ENCODE measurements at regions not wholly inside any gene's neighbourhood (a gene's known extent, or its start where the extent isn't known, plus 50 kb on each side); places are given as distances from the start of the nearest gene placed in this dataset.
A peak's percentile ranks its signal among the peaks of the same experiment; 100 is the strongest.

DNA sequence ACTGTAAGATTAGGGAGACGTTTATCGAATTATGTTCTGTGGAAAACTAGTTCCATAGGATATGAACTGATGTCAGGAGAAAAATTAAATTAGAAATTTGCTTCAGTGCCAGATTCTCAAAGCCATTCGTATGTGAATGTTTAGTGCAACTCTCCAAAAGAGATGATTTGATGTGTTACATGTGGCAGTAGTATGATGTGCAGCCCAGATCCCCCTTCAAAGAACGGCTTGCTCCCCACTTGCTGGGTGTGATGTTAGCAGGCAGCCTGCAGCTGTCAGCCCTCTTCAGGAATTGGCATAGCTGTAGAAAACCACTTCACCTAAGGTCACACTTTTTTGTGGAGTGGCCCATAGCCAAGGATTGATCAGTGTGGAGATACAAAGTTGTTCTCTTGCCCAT, 127.0 kb upstream of the CCDC54 start:
- H3K27ac ChIP-seq (ENCODE audit: insufficient read depth in 1 of 2, low read depth in 1 of 2, low read length in 2 of 2, poor library complexity in 1 of 2, severe bottlenecking in 2 of 2): no peak overlapping the region
- no peaks in the 10 kb centered on the region for H3K4me1 ChIP-seq (ENCODE audit: control extremely low read depth in 1 of 4, control insufficient read depth in 4 of 4, insufficient read depth in 4 of 4, low read length in 3 of 4)
- no peaks in the 10 kb centered on the region for H3K9me3 ChIP-seq (ENCODE audit: control extremely low read depth in 1 of 5, control insufficient read depth in 4 of 5, insufficient read depth in 2 of 5, low read depth in 1 of 5, low read length in 4 of 5)
- ChIA-PET POLR2A (interaction anchor here (0.5 kb wide), 1 partner anchor 14 kb away, joined by 4 read pairs; no protein-coding TSS in a partner anchor), CTCF (interaction anchor here (1.0 to 2.5 kb wide), 2 partner anchors 14 to 21 kb away, joined by 3 to 10 read pairs; no protein-coding TSS in a partner anchor)
- H3K36me3 ChIP-seq (ENCODE audit: control insufficient read depth in 4 of 4, insufficient read depth in 4 of 4, low read length in 3 of 4): peaks cover 0 to 22% (median 10%) of the 10 kb centered on the region in 4 experiments
- H3K4me3 ChIP-seq (ENCODE audit: control insufficient read depth in 1 of 7, extremely low read depth in 1 of 7, insufficient read depth in 4 of 7, low read depth in 2 of 7, low read length in 6 of 7): no peak overlapping the region
- H3K27me3 ChIP-seq (replicated peaks in 2 of 5; ENCODE audit: control insufficient read depth in 4 of 5, insufficient read depth in 5 of 5, low read length in 4 of 5): no peaks in the 10 kb centered on the region
- no peak for DNase-seq
- 94% methylated on average over 4 of the region's 4 CpGs for WGBS (ENCODE audit: insufficient coverage)

DNA sequence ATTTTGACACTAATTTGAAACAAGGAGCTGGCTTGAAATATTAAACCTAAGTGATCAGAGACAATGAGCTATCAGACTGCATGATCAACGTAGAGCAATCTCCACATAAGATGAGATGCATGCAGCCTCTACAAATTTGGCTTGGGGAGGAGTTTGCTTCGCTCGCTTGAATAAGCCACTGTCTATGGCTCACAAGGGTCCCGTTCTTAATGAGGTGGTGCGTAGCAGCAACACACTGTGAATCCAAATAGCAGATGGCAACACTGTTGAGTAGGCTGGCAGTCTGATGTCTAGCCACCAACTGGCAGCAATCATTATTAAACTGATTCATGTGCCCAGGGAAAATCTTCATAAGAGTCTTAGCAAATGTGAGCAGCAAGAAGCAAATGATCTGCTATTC, 125.4 kb upstream of the CCDC54 start:
- Histone ChIP-seq H3K4me3 (ENCODE audit: control insufficient read depth in 1 of 7, extremely low read depth in 1 of 7, insufficient read depth in 4 of 7, low read depth in 2 of 7, low read length in 6 of 7) (no peak overlapping the region), H3K36me3 (ENCODE audit: control insufficient read depth in 4 of 4, insufficient read depth in 4 of 4, low read length in 3 of 4) (peaks cover 0 to 15% (median 7%) of the 10 kb centered on the region in 4 experiments), H3K27me3 (replicated peaks in 2 of 5; ENCODE audit: control insufficient read depth in 4 of 5, insufficient read depth in 5 of 5, low read length in 4 of 5) (no peaks in the 10 kb centered on the region), H3K27ac (ENCODE audit: insufficient read depth in 1 of 2, low read depth in 1 of 2, low read length in 2 of 2, poor library complexity in 1 of 2, severe bottlenecking in 2 of 2) (no peak overlapping the region), H3K9me3 (ENCODE audit: control extremely low read depth in 1 of 5, control insufficient read depth in 4 of 5, insufficient read depth in 2 of 5, low read depth in 1 of 5, low read length in 4 of 5) (peaks cover 0 to 2% (median 0%) of the 10 kb centered on the region in 5 experiments), H3K4me1 (ENCODE audit: control extremely low read depth in 1 of 4, control insufficient read depth in 4 of 4, insufficient read depth in 4 of 4, low read length in 3 of 4) (no peaks in the 10 kb centered on the region)
- ChIA-PET CTCF (interaction anchor here (1.6 to 2.5 kb wide), 2 partner anchors 8 to 16 kb away, joined by 3 to 10 read pairs; no protein-coding TSS in a partner anchor), POLR2A (no interaction called here)
- no peak for DNase-seq
- WGBS (ENCODE audit: insufficient coverage): 99% methylated on average over 5 of the region's 5 CpGs

DNA sequence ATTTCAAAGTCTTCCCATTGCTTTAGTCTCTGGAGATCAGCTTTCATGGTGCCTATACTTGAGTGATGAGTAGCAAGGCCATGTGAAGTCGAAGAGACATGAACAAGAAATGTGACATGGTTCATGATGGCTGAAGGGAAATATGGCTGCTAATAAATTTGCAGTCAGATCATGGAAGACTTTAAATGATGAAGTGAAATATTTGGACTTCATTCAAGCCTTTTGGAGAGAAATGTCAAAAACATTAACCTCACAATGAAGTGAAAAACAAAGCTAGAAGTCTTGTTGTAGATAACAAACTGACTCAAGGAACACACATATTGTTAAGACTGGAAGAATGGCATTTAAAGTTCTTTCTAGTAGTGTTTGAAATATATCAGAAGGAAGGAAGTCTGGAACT, 120.3 kb upstream of the CCDC54 start:
- WGBS (ENCODE audit: insufficient coverage): 0% methylated on average over 1 of the region's 1 CpG
- DNase-seq: no peak
- Histone ChIP-seq H3K4me3 (ENCODE audit: control insufficient read depth in 1 of 7, extremely low read depth in 1 of 7, insufficient read depth in 4 of 7, low read depth in 2 of 7, low read length in 6 of 7) (no peak overlapping the region), H3K36me3 (ENCODE audit: control insufficient read depth in 4 of 4, insufficient read depth in 4 of 4, low read length in 3 of 4) (no peaks in the 10 kb centered on the region), H3K9me3 (ENCODE audit: control extremely low read depth in 1 of 5, control insufficient read depth in 4 of 5, insufficient read depth in 2 of 5, low read depth in 1 of 5, low read length in 4 of 5) (peaks cover 0 to 2% (median 0%) of the 10 kb centered on the region in 5 experiments), H3K27ac (ENCODE audit: insufficient read depth in 1 of 2, low read depth in 1 of 2, low read length in 2 of 2, poor library complexity in 1 of 2, severe bottlenecking in 2 of 2) (no peak overlapping the region), H3K4me1 (ENCODE audit: control extremely low read depth in 1 of 4, control insufficient read depth in 4 of 4, insufficient read depth in 4 of 4, low read length in 3 of 4) (no peaks in the 10 kb centered on the region), H3K27me3 (replicated peaks in 2 of 5; ENCODE audit: control insufficient read depth in 4 of 5, insufficient read depth in 5 of 5, low read length in 4 of 5) (no peaks in the 10 kb centered on the region)
- ChIA-PET POLR2A (no interaction called here), CTCF (interaction anchor here (1.0 kb wide), 1 partner anchor 163 kb away, joined by 3 read pairs; no protein-coding TSS in a partner anchor)

DNA sequence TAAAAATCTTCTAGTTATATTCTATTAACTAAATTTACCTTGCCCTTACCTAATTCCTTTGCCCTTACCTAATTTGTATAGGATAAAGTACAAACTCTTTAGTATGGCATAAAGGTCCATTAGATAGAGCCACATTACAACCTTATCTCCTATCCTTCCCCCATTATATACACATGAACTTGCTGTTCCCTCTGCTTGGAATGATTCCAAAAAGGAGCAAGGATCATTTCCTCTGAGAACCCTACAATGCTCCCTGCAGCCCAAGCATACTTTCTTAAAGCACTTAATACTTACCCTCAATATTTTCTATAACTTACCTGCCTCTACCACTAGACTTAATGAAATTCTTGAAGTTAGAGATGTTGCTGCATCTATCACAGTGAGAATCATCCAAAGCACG, 118.9 kb upstream of the CCDC54 start:
- Histone ChIP-seq H3K4me1 (ENCODE audit: control extremely low read depth in 1 of 4, control insufficient read depth in 4 of 4, insufficient read depth in 4 of 4, low read length in 3 of 4) (no peaks in the 10 kb centered on the region), H3K9me3 (ENCODE audit: control extremely low read depth in 1 of 5, control insufficient read depth in 4 of 5, insufficient read depth in 2 of 5, low read depth in 1 of 5, low read length in 4 of 5) (peaks cover 0 to 2% (median 0%) of the 10 kb centered on the region in 5 experiments), H3K27me3 (replicated peaks in 2 of 5; ENCODE audit: control insufficient read depth in 4 of 5, insufficient read depth in 5 of 5, low read length in 4 of 5) (no peaks in the 10 kb centered on the region), H3K4me3 (ENCODE audit: control insufficient read depth in 1 of 7, extremely low read depth in 1 of 7, insufficient read depth in 4 of 7, low read depth in 2 of 7, low read length in 6 of 7) (no peak overlapping the region), H3K27ac (ENCODE audit: insufficient read depth in 1 of 2, low read depth in 1 of 2, low read length in 2 of 2, poor library complexity in 1 of 2, severe bottlenecking in 2 of 2) (no peak overlapping the region), H3K36me3 (ENCODE audit: control insufficient read depth in 4 of 4, insufficient read depth in 4 of 4, low read length in 3 of 4) (no peaks in the 10 kb centered on the region)
- POLR2A ChIA-PET: no interaction called here
- WGBS (ENCODE audit: insufficient coverage): 100% methylated on average over 1 of the region's 1 CpG
- CTCF ChIA-PET: interaction anchor here (1.5 to 3.0 kb wide), 2 partner anchors 10 to 14 kb away, joined by 3 to 15 read pairs; no protein-coding TSS in a partner anchor
- DNase-seq: no peak

DNA sequence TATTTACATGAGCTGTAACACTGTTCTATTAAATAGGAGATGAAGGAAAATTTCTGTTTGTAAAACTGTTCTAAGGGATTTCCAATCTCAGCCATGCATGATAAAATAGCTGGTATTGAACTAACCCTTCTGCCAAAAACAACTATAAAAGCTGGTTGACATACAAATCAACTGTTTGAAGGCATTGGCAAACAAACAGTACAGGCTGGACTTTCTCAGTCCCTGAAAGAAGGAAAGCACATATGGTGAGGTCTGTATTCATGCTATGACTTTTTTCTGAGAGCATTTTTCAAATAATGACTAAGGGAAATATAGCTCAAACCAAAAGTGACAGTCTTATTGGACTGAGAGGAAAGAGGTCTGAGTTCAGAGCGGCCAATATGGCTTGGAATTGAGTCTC, 117.0 kb upstream of the CCDC54 start:
- DNase-seq: no peak
- Histone ChIP-seq H3K9me3 (ENCODE audit: control extremely low read depth in 1 of 5, control insufficient read depth in 4 of 5, insufficient read depth in 2 of 5, low read depth in 1 of 5, low read length in 4 of 5) (peaks cover 0 to 2% (median 0%) of the 10 kb centered on the region in 5 experiments), H3K27me3 (replicated peaks in 2 of 5; ENCODE audit: control insufficient read depth in 4 of 5, insufficient read depth in 5 of 5, low read length in 4 of 5) (no peaks in the 10 kb centered on the region), H3K4me1 (ENCODE audit: control extremely low read depth in 1 of 4, control insufficient read depth in 4 of 4, insufficient read depth in 4 of 4, low read length in 3 of 4) (no peaks in the 10 kb centered on the region), H3K27ac (ENCODE audit: insufficient read depth in 1 of 2, low read depth in 1 of 2, low read length in 2 of 2, poor library complexity in 1 of 2, severe bottlenecking in 2 of 2) (no peak overlapping the region), H3K4me3 (ENCODE audit: control insufficient read depth in 1 of 7, extremely low read depth in 1 of 7, insufficient read depth in 4 of 7, low read depth in 2 of 7, low read length in 6 of 7) (no peak overlapping the region), H3K36me3 (ENCODE audit: control insufficient read depth in 4 of 4, insufficient read depth in 4 of 4, low read length in 3 of 4) (no peaks in the 10 kb centered on the region)
- ChIA-PET CTCF (interaction anchor here (0.7 to 3.0 kb wide), 3 partner anchors 9 to 24 kb away, joined by 3 to 15 read pairs (median 7); no protein-coding TSS in a partner anchor), POLR2A (interaction anchor here (0.5 to 1.0 kb wide), 2 partner anchors 44 to 161 kb away, joined by 3 to 4 read pairs; no protein-coding TSS in a partner anchor)
- WGBS (ENCODE audit: insufficient coverage): no CpG with 5 or more reads among the region's 1 CpG

DNA sequence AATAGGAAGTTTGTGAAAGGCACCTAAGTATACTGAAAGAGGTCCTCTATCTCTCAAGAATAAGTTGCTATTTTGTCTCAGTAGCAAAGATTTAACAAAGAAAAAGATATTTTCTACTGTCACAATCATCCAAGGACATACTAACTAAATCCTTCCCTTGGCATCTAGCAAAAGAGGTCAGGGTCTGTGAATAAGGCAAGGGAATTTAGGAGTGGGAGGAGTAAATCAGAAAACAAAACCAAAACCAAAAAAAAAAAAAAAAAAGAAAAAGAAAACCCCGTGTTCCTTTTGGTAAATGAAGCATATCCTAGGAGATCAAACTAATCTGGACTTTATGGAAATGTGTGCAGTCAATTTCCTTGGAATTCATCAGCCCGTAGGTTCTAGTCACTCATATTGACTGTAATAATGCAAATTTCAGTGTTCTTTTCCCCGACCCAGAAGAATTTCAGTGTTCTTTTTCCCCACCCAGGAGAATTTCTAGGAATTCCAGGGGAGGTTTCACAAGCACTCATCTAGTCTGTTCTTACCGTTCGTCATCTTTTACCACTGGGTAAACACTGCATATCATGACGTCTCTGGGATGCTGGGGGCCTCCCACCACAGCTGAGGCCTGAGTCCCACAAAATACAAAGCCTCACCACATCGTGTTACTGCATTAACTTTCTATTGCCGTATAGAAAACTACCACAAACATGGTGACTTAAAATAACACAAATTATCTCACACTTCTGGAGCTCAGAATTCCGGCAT, 113.8 kb upstream of the CCDC54 start:
- Histone ChIP-seq H3K27ac (ENCODE audit: insufficient read depth in 1 of 2, low read depth in 1 of 2, low read length in 2 of 2, poor library complexity in 1 of 2, severe bottlenecking in 2 of 2) (no peak overlapping the region), H3K36me3 (ENCODE audit: control insufficient read depth in 4 of 4, insufficient read depth in 4 of 4, low read length in 3 of 4) (no peaks in the 10 kb centered on the region), H3K4me1 (ENCODE audit: control extremely low read depth in 1 of 4, control insufficient read depth in 4 of 4, insufficient read depth in 4 of 4, low read length in 3 of 4) (peaks cover 0 to 2% (median 0%) of the 10 kb centered on the region in 4 experiments), H3K9me3 (ENCODE audit: control extremely low read depth in 1 of 5, control insufficient read depth in 4 of 5, insufficient read depth in 2 of 5, low read depth in 1 of 5, low read length in 4 of 5) (no peaks in the 10 kb centered on the region), H3K4me3 (ENCODE audit: control insufficient read depth in 1 of 7, extremely low read depth in 1 of 7, insufficient read depth in 4 of 7, low read depth in 2 of 7, low read length in 6 of 7) (peak overlapping the region in 3 of 7 experiments; percentile 20 to 50 (median 33)), H3K27me3 (replicated peaks in 2 of 5; ENCODE audit: control insufficient read depth in 4 of 5, insufficient read depth in 5 of 5, low read length in 4 of 5) (no peaks in the 10 kb centered on the region)
- CTCF ChIA-PET: interaction anchor here (1.1 to 1.3 kb wide), 2 partner anchors 8 to 27 kb away, joined by 3 to 4 read pairs; no protein-coding TSS in a partner anchor
- POLR2A ChIA-PET: interaction anchor here (0.6 to 0.7 kb wide), 2 partner anchors 33 to 676 kb away, joined by 3 read pairs; no protein-coding TSS in a partner anchor
- no peak for DNase-seq
- WGBS (ENCODE audit: insufficient coverage): 85% methylated on average over 7 of the region's 9 CpGs

DNA sequence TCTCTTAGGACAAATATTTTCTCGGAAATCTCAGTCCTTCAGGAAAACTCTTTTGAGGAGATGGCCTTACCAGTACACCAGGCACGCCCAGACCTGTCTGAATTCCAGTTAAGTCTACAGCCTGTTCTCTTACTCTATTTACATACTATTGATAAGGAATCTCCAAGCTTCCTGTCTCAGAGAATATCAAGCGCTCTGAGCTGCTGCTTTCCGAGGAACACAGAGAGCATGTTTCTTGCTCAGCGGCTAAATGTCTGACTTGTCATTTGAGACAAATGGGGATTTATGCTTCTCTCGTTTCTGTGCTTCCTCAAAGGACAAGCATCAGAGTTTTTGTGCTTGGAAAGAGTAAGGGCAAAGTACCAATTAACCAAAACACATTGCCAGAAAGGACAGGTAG, 112.4 kb upstream of the CCDC54 start:
- 65% methylated on average over 5 of the region's 6 CpGs for WGBS (ENCODE audit: insufficient coverage)
- ChIA-PET CTCF (no interaction called here), POLR2A (no interaction called here)
- no peak overlapping the region for H3K4me3 ChIP-seq (ENCODE audit: control insufficient read depth in 1 of 7, extremely low read depth in 1 of 7, insufficient read depth in 4 of 7, low read depth in 2 of 7, low read length in 6 of 7)
- no peak overlapping the region for H3K27ac ChIP-seq (ENCODE audit: insufficient read depth in 1 of 2, low read depth in 1 of 2, low read length in 2 of 2, poor library complexity in 1 of 2, severe bottlenecking in 2 of 2)
- no peaks in the 10 kb centered on the region for H3K9me3 ChIP-seq (ENCODE audit: control extremely low read depth in 1 of 5, control insufficient read depth in 4 of 5, insufficient read depth in 2 of 5, low read depth in 1 of 5, low read length in 4 of 5)
- DNase-seq: no peak
- H3K27me3 ChIP-seq (replicated peaks in 2 of 5; ENCODE audit: control insufficient read depth in 4 of 5, insufficient read depth in 5 of 5, low read length in 4 of 5): no peaks in the 10 kb centered on the region
- peaks cover 0 to 10% (median 3%) of the 10 kb centered on the region in 4 experiments for H3K4me1 ChIP-seq (ENCODE audit: control extremely low read depth in 1 of 4, control insufficient read depth in 4 of 4, insufficient read depth in 4 of 4, low read length in 3 of 4)
- H3K36me3 ChIP-seq (ENCODE audit: control insufficient read depth in 4 of 4, insufficient read depth in 4 of 4, low read length in 3 of 4): no peaks in the 10 kb centered on the region

All from common myeloid progenitor, CD34-positive (primary cell).